NT2/D1 (cell line): ENCODE measurements at regions not wholly inside any gene's neighbourhood (a gene's known extent, or its start where the extent isn't known, plus 50 kb on each side); places are given as distances from the start of the nearest gene placed in this dataset.

Source experiments
- SUZ12 ChIP-seq: IDR thresholded peaks from 2 replicates; pipeline ENCODE4 v1.6.1; 2011; ENCODE audit not compliant: insufficient read length, insufficient read depth; ENCODE audit errors: extremely low read depth
- YY1 ChIP-seq: IDR thresholded peaks from 2 replicates; pipeline ENCODE4 v1.6.1; 2011; ENCODE audit not compliant: insufficient read length, insufficient read depth
- ZNF274 ChIP-seq: IDR thresholded peaks from 2 replicates; pipeline ENCODE4 v1.6.1; 2011; ENCODE audit warnings: mild to moderate bottlenecking, low read depth, low read length

GRCh38 chr12:88310666-88311065, 168.6 kb downstream of the TMTC3 start:
- no peak for TF ChIP-seq YY1
- TF ChIP-seq SUZ12 = no peak
- no peak for TF ChIP-seq ZNF274
